Peyer's patch (tissue), 4 donors: ENCODE measurements at regions not wholly inside any gene's neighbourhood (a gene's known extent, or its start where the extent isn't known, plus 50 kb on each side); places are given as distances from the start of the nearest gene placed in this dataset.
"Not testable (repeated sequence)": the region's sequence is repeated elsewhere in the genome, so short reads cannot be mapped to it uniquely, and the experiment has no call there.

Experiments
- DNase-seq, 3 donors: peaks; one replicate each; pipeline ENCODE4 v3.0.0-alpha.2; 2017 to 2019
- H3K27ac ChIP-seq, 4 donors: fragments of 200-600 bp; sonication (generic); one replicate each; pipeline ENCODE4 v1.5.1; 2016 to 2019
- H3K27me3 ChIP-seq, 2 donors: fragments of 200-600 bp; sonication (generic); one replicate each; pipeline ENCODE4 v1.5.1; 2019
- H3K36me3 ChIP-seq, 3 donors: fragments of 200-600 bp; sonication (generic); one replicate each; pipeline ENCODE4 v1.5.1; 2016 to 2019
- H3K4me1 ChIP-seq, 4 donors: fragments of 200-600 bp; sonication (generic); one replicate each; pipeline ENCODE4 v1.5.1; 2016 to 2019
- H3K4me3 ChIP-seq, 4 donors: fragments of 200-600 bp; sonication (generic); 1 replicate in 3 of 4; 2 replicates in 1 of 4; pipeline ENCODE4 v1.5.1; 2016 to 2019; ENCODE audit warnings: mild to moderate bottlenecking in 1 of 4
- H3K9me3 ChIP-seq, 4 donors: fragments of 200-600 bp; sonication (generic); one replicate each; pipeline ENCODE4 v1.5.1; 2016 to 2019; ENCODE audit warnings: mild to moderate bottlenecking in 1 of 4
- CTCF ChIP-seq, 6 experiments: fragments of 450-650 bp in 4 of 6; fragments of 200-600 bp in 2 of 6; sonication (generic) in 1 of 6; IDR thresholded peaks; one replicate each; pipeline ENCODE4 v1.5.1; 2017 to 2019; ENCODE audit warnings: antibody characterized with exemption in 6 of 6, mild to moderate bottlenecking in 3 of 6, moderate library complexity in 1 of 6
- POLR2A ChIP-seq, 2 donors: fragments of 450-650 bp; IDR thresholded peaks; one replicate each; pipeline ENCODE4 v1.5.1; 2017; ENCODE audit warnings: antibody characterized with exemption in 2 of 2, mild to moderate bottlenecking in 2 of 2, moderate library complexity in 2 of 2

GRCh38 chr7:51901489-51901840 is 584.9 kb upstream of the COBL start:
- Histone ChIP-seq H3K4me3 (no peak overlapping the region), H3K36me3 (no peaks in the 10 kb centered on the region), H3K9me3 (no peaks in the 10 kb centered on the region), H3K27ac (no peak overlapping the region), H3K4me1 (no peaks in the 10 kb centered on the region), H3K27me3 (no peaks in the 10 kb centered on the region)
- no peak for DNase-seq
- TF ChIP-seq POLR2A (IDR thresholded peaks at IDR 0.05) (no peak), CTCF (IDR thresholded peaks at IDR 0.05) (no peak)

DNA sequence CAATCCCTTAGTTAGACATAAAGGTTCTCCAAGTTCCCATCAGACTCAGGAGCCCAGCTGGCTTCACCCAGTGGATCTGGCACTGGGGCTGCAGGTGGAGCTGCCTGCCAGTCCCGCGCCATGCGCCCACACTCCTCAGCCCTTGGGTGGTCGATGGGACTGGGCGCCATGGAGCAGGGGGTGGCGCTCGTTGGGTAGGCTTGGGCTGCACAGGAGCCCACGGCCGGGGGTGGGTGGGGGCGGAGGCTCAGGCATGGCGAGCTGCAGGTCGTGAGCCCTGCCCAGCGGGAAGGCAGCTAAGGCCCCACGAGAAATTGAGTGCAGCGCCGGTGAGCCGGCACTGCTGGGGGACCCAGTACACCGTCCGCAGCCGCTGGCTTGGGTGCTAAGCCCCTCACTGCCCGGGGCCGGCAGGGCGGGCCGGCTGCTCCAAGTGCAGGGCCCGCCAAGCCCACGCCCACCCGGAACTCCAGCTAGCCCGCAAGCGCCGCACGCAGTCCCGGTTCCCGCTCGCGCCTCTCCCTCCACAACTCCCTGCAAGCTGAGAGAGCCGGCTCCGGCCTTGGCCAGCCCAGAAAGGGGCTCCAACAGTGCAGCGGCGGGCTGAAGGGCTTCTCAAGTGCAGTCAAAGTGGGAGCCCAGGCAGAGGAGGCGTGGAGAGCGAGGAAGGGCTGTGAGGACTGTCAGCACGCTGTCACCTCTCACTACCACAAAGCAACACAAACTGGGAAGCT is 584.3 kb upstream of the COBL start:
- H3K9me3 ChIP-seq, H3K4me1 ChIP-seq, H3K27me3 ChIP-seq, DNase-seq, H3K36me3 ChIP-seq, H3K27ac ChIP-seq, H3K4me3 ChIP-seq: not testable (repeated sequence)

GRCh38 chr7:51899611-51900010 is 583.0 kb upstream of the COBL start:
- H3K27ac ChIP-seq: no peak overlapping the region
- no peaks in the 10 kb centered on the region for H3K27me3 ChIP-seq
- no peaks in the 10 kb centered on the region for H3K4me1 ChIP-seq
- no peak for DNase-seq
- H3K4me3 ChIP-seq: no peak overlapping the region
- no peak for TF ChIP-seq POLR2A (IDR thresholded peaks at IDR 0.05)
- TF ChIP-seq CTCF (IDR thresholded peaks at IDR 0.05): no peak
- H3K36me3 ChIP-seq: no peaks in the 10 kb centered on the region
- H3K9me3 ChIP-seq: no peaks in the 10 kb centered on the region

GRCh38 chr7:51882412-51882811 is 565.8 kb upstream of the COBL start:
- no peak overlapping the region for H3K27ac ChIP-seq
- no peaks in the 10 kb centered on the region for H3K9me3 ChIP-seq
- H3K4me1 ChIP-seq: no peaks in the 10 kb centered on the region
- no peak for TF ChIP-seq CTCF (IDR thresholded peaks at IDR 0.05)
- TF ChIP-seq POLR2A (IDR thresholded peaks at IDR 0.05): no peak
- no peaks in the 10 kb centered on the region for H3K27me3 ChIP-seq
- DNase-seq: no peak
- H3K4me3 ChIP-seq: no peak overlapping the region
- H3K36me3 ChIP-seq: no peaks in the 10 kb centered on the region

DNA sequence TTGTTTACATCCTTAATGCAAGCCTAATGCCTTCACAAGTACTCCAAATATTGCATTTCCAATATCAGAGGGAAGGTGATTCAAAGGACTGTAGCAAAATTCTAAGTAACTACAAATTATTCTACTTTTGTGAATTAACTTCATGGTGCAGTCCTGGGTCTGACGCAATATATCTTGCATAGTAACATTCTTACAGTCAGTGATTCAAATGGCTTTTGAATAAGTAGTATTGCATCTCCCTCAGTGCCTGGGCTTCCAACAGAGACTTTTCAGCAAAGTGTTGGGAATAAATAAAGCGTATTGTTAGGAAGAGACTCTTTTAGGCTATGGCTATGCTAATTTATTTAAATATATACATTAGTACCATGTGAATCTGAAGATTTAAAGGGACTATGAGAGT is 564.7 kb upstream of the COBL start:
- H3K36me3 ChIP-seq: no peaks in the 10 kb centered on the region
- H3K4me1 ChIP-seq: no peaks in the 10 kb centered on the region
- H3K9me3 ChIP-seq: no peaks in the 10 kb centered on the region
- H3K4me3 ChIP-seq: no peak overlapping the region
- DNase-seq: no peak
- TF ChIP-seq CTCF (IDR thresholded peaks at IDR 0.05) (no peak), POLR2A (IDR thresholded peaks at IDR 0.05) (no peak)
- H3K27ac ChIP-seq: no peak overlapping the region
- H3K27me3 ChIP-seq: no peaks in the 10 kb centered on the region

- Histone ChIP-seq H3K36me3 (no peaks in the 10 kb centered on the region), H3K27me3 (no peaks in the 10 kb centered on the region), H3K27ac (no peak overlapping the region), H3K4me1 (no peaks in the 10 kb centered on the region), H3K4me3 (no peak overlapping the region), H3K9me3 (no peaks in the 10 kb centered on the region)
- DNase-seq: no peak
- TF ChIP-seq CTCF (IDR thresholded peaks at IDR 0.05) (no peak), POLR2A (IDR thresholded peaks at IDR 0.05) (no peak)
Measured at GRCh38 chr7:51878865-51879264, 562.3 kb upstream of the COBL start.
